ENCODE measurements at regions not wholly inside any gene's neighbourhood (a gene's known extent, or its start where the extent isn't known, plus 50 kb on each side); places are given as distances from the start of the nearest gene placed in this dataset.

DNA sequence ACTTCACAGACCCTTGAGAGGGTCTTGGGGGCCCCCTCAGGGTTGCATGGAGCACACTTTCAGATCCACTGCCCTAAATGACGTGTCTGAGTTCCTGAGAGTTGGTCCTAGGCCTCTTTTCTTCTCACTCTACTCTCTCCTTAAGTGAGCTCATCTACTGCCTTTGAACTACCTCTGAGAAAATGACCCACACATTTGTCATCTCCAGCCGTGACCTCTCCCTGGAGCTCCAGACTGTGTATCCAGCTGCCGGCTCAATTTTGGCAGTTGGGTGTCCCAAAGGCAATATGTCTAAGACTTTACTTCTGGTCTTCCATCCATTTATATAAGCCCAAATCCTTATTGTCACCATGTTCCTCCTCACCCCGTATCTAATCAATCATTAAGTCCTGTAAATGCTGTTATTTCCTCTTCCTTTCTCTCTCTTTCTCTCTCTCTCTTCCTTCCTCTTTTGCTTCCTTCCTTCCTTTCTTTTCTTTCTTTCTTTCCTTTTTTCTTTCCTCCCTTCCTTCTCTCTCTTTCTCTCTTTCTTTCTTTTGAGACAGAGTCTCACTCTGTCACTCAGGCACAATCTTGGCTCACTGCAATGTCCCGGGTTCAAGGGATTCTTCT is 51.2 kb upstream of the HSPA9 start:
- no peak for DNase-seq (ENCODE audit: low read depth in 4 of 4, low spot score in 3 of 4)

- no peak for DNase-seq (ENCODE audit: low read depth in 4 of 4, low spot score in 3 of 4)
These were observed 49.9 kb upstream of the HSPA9 start for GRCh38 chr5:138625134-138625533.
